B cell (primary cell): ENCODE measurements at regions not wholly inside any gene's neighbourhood (a gene's known extent, or its start where the extent isn't known, plus 50 kb on each side); places are given as distances from the start of the nearest gene placed in this dataset.

Source experiments
- ATAC-seq: fragments of 200-7000 bp; cut with Tn5 transposase; one replicate; pipeline ENCODE4 v1.10.0; 2021; ENCODE audit warnings: low read depth, mild to moderate bottlenecking, moderate number of reproducible peaks, moderate library complexity
- CTCF ChIA-PET: fragments of 350-600 bp; sonication (Branson Sonifier 250); formaldehyde crosslinking; loops from one replicate; lab custom pipeline; 2021; ENCODE audit warnings: antibody characterized with exemption, inconsistent platforms; lab: Charles Lee
- POLR2A ChIA-PET: fragments of 350-600 bp; sonication (Branson Sonifier 250); formaldehyde crosslinking; loops from one replicate; lab custom pipeline; 2021; ENCODE audit warnings: antibody characterized with exemption; lab: Charles Lee
- DNase-seq: peaks from one replicate; pipeline ENCODE4 v3.0.0; 2013
- H2AFZ ChIP-seq: 2 replicates; pipeline ENCODE4 v1.6.1; 2012; ENCODE audit warnings: mild to moderate bottlenecking, low read depth, low read length; ENCODE audit not compliant: insufficient read depth, poor library complexity, severe bottlenecking
- H3K27ac ChIP-seq, 2 donors: 1 replicate in 1 of 2; 2 replicates in 1 of 2; pipeline ENCODE4 v1.5.1; 2012 to 2013; ENCODE audit warnings: low read length in 2 of 2, mild to moderate bottlenecking in 2 of 2, moderate library complexity in 1 of 2
- H3K27me3 ChIP-seq, 4 experiments: fragments of 200-600 bp in 1 of 4; sonication (generic) in 1 of 4; replicated peaks in 1 of 4; 1 replicate in 2 of 4; 2 replicates in 2 of 4; pipeline versions ENCODE4 v1.6.1 to v1.7.0; 2013 to 2016; ENCODE audit warnings: low read length in 3 of 4, mild to moderate bottlenecking in 2 of 4, mixed read lengths in 1 of 4, moderate library complexity in 1 of 4; ENCODE audit not compliant: insufficient read depth in 4 of 4, control insufficient read depth in 3 of 4; ENCODE audit errors: control extremely low read depth in 1 of 4
- H3K36me3 ChIP-seq, 2 experiments: replicated peaks in 1 of 2; 1 replicate in 1 of 2; 2 replicates in 1 of 2; pipeline versions ENCODE4 v1.6.1 to v1.7.1; 2013; ENCODE audit warnings: low read length in 1 of 2; ENCODE audit not compliant: insufficient read depth in 2 of 2, control insufficient read depth in 1 of 2; ENCODE audit errors: control extremely low read depth in 1 of 2, extremely low read depth in 1 of 2
- H3K4me1 ChIP-seq, 2 donors: fragments of 200-600 bp in 1 of 2; sonication (generic) in 1 of 2; 1 replicate in 1 of 2; 2 replicates in 1 of 2; pipeline versions ENCODE4 v1.5.1 to v1.6.1; 2013 to 2017; ENCODE audit warnings: low read length in 2 of 2; ENCODE audit not compliant: control insufficient read depth in 2 of 2, insufficient read depth in 2 of 2
- H3K4me2 ChIP-seq: replicated peaks from 2 replicates; pipeline ENCODE3; 2012; ENCODE audit warnings: mild to moderate bottlenecking, low read depth, low read length; ENCODE audit not compliant: poor library complexity, severe bottlenecking
- H3K4me3 ChIP-seq, 5 experiments: fragments of 200-600 bp in 1 of 5; sonication (generic) in 1 of 5; 1 replicate in 3 of 5; 2 replicates in 2 of 5; pipeline versions ENCODE4 v1.5.1 to v1.7.0; 2011 to 2016; ENCODE audit warnings: low read length in 4 of 5, mild to moderate bottlenecking in 4 of 5, low read depth in 2 of 5, control low read depth in 1 of 5, moderate library complexity in 1 of 5; ENCODE audit not compliant: insufficient read depth in 1 of 5; ENCODE audit errors: control extremely low read depth in 1 of 5, extremely low read depth in 1 of 5
- H3K79me2 ChIP-seq: fragments of 200-600 bp; sonication (generic); one replicate; pipeline ENCODE4 v1.6.0; 2016; ENCODE audit warnings: low read length; ENCODE audit not compliant: control insufficient read depth, insufficient read depth
- H3K9ac ChIP-seq: fragments of 200-600 bp; sonication (generic); 2 replicates; pipeline ENCODE4 v1.6.1; 2017; ENCODE audit warnings: mild to moderate bottlenecking, low read length, moderate library complexity
- H3K9me3 ChIP-seq, 3 donors: one replicate each; pipeline versions ENCODE4 v1.6.1 to v1.7.1; 2013; ENCODE audit warnings: low read length in 2 of 3; ENCODE audit not compliant: control insufficient read depth in 2 of 3, insufficient read depth in 1 of 3; ENCODE audit errors: control extremely low read depth in 1 of 3
- H4K20me1 ChIP-seq: 2 replicates; pipeline ENCODE4 v1.6.0; 2012; ENCODE audit warnings: mild to moderate bottlenecking, low read length; ENCODE audit not compliant: insufficient read depth, control insufficient read depth, poor library complexity, severe bottlenecking
- H3K27ac Mint-ChIP-seq: one replicate; pipeline ENCODE4 v1.8.0; 2021; ENCODE audit warnings: mixed read lengths
- H3K27me3 Mint-ChIP-seq: one replicate; pipeline ENCODE4 v1.8.0; 2021; ENCODE audit warnings: mixed read lengths
- H3K4me1 Mint-ChIP-seq: one replicate; pipeline ENCODE4 v1.8.0; 2021; ENCODE audit warnings: mixed read lengths
- H3K4me3 Mint-ChIP-seq: one replicate; pipeline ENCODE4 v1.8.0; 2021; ENCODE audit warnings: mixed read lengths
- H3K9me3 Mint-ChIP-seq: one replicate; pipeline ENCODE4 v1.8.0; 2022; ENCODE audit warnings: mixed read lengths; ENCODE audit not compliant: insufficient read depth
- EZH2 ChIP-seq: IDR thresholded peaks from 2 replicates; pipeline ENCODE4 v1.6.1; 2012; ENCODE audit warnings: borderline replicate concordance, low read depth, mild to moderate bottlenecking, moderate library complexity, low read length; ENCODE audit not compliant: insufficient read depth, poor library complexity, severe bottlenecking
- WGBS: methylation state at CpG from one replicate; pipeline ENCODE4 v1.1.5; 2013; ENCODE audit warnings: missing lambda C conversion rate; ENCODE audit not compliant: insufficient coverage; 5-methylcytosine and 5-hydroxymethylcytosine counted together
- intact Hi-C: fragments of 100-400 bp; cut with micrococcal nuclease; formaldehyde crosslinking; loops from one replicate; pipeline ENCODE4 v1.10.0; 2022
- TF ChIP-seq, protein P1 (sequence below): fragments of 200-600 bp; IDR thresholded peaks from one replicate; pipeline ENCODE4 v1.8.0; 2022; ENCODE audit warnings: antibody characterized with exemption, mild to moderate bottlenecking

GRCh38 chr10:124236136-124236535 lies 142.7 kb upstream of the CHST15 start:
- DNase-seq (no peak), ATAC-seq (no peak)
- TF ChIP-seq, protein P1, sequence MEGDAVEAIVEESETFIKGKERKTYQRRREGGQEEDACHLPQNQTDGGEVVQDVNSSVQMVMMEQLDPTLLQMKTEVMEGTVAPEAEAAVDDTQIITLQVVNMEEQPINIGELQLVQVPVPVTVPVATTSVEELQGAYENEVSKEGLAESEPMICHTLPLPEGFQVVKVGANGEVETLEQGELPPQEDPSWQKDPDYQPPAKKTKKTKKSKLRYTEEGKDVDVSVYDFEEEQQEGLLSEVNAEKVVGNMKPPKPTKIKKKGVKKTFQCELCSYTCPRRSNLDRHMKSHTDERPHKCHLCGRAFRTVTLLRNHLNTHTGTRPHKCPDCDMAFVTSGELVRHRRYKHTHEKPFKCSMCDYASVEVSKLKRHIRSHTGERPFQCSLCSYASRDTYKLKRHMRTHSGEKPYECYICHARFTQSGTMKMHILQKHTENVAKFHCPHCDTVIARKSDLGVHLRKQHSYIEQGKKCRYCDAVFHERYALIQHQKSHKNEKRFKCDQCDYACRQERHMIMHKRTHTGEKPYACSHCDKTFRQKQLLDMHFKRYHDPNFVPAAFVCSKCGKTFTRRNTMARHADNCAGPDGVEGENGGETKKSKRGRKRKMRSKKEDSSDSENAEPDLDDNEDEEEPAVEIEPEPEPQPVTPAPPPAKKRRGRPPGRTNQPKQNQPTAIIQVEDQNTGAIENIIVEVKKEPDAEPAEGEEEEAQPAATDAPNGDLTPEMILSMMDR, result no peak
- no peak for TF ChIP-seq EZH2
- H4K20me1 ChIP-seq, result no peaks in the 10 kb centered on the region
- H3K36me3 ChIP-seq, result no peaks in the 10 kb centered on the region
- no peaks in the 10 kb centered on the region for H3K27me3 ChIP-seq
- no peak overlapping the region for H3K9ac ChIP-seq
- Mint-ChIP-seq H3K27me3 (no peaks in the 10 kb centered on the region), H3K9me3 (no peaks in the 10 kb centered on the region), H3K4me1 (peaks cover 9% of the 10 kb centered on the region), H3K4me3 (no peak overlapping the region), H3K27ac (no peak overlapping the region)
- H3K4me3 ChIP-seq, result no peak overlapping the region
- no peak overlapping the region for H2AFZ ChIP-seq
- no peaks in the 10 kb centered on the region for H3K9me3 ChIP-seq
- H3K27ac ChIP-seq, result no peak overlapping the region
- H3K4me1 ChIP-seq, result peaks cover 5% of the 10 kb centered on the region in 2 donors
- WGBS, result 100% methylated on average over 1 of the region's 2 CpGs
- no peak overlapping the region for H3K4me2 ChIP-seq
- no peaks in the 10 kb centered on the region for H3K79me2 ChIP-seq
- intact Hi-C loops, result no loop called here
- CTCF ChIA-PET, result interaction anchor here (1.4 kb wide), 1 partner anchor 240 kb away, joined by 4 read pairs; no protein-coding TSS in a partner anchor
- POLR2A ChIA-PET, result no interaction called here

DNA sequence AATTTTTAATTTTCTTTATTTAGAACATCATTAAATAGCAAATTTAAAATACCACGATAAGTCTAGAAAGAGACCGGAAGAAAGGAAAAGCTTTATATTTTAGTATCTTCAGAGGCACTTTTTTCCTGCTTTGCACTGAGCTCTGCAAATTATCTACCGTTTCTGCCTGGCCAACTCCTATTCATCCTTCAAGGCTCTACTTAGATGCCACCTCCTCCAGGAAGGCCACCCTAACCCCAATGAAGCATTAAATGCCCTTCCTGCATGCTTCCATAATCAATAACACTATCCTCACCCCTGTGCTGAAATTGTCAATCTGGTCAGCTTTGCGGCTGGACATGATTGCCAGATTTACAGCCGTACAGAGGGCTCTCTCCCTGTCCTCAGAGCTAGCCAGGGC lies 141.8 kb upstream of the CHST15 start:
- H2AFZ ChIP-seq, result no peak overlapping the region
- peaks cover 5% of the 10 kb centered on the region in 2 donors for H3K4me1 ChIP-seq
- no peak overlapping the region for H3K27ac ChIP-seq
- no peaks in the 10 kb centered on the region for H3K9me3 ChIP-seq
- no peak overlapping the region for H3K4me3 ChIP-seq
- CTCF ChIA-PET, result interaction anchor here (1.4 kb wide), 1 partner anchor 239 kb away, joined by 4 read pairs; no protein-coding TSS in a partner anchor
- H3K9ac ChIP-seq, result no peak overlapping the region
- Mint-ChIP-seq H3K27me3 (no peaks in the 10 kb centered on the region), H3K4me3 (no peak overlapping the region), H3K27ac (no peak overlapping the region), H3K4me1 (peaks cover 12% of the 10 kb centered on the region), H3K9me3 (no peaks in the 10 kb centered on the region)
- POLR2A ChIA-PET, result no interaction called here
- 94% methylated on average over 3 of the region's 5 CpGs for WGBS
- intact Hi-C loops, result no loop called here
- H3K4me2 ChIP-seq, result no peak overlapping the region
- DNase-seq (no peak), ATAC-seq (no peak)
- TF ChIP-seq, protein P1, result no peak
- no peak for TF ChIP-seq EZH2
- H3K36me3 ChIP-seq, result no peaks in the 10 kb centered on the region
- no peaks in the 10 kb centered on the region for H3K27me3 ChIP-seq
- no peaks in the 10 kb centered on the region for H4K20me1 ChIP-seq
- no peaks in the 10 kb centered on the region for H3K79me2 ChIP-seq
